Upper lobe of right lung (tissue), 1 donor: ENCODE measurements at regions not wholly inside any gene's neighbourhood (a gene's known extent, or its start where the extent isn't known, plus 50 kb on each side); places are given as distances from the start of the nearest gene placed in this dataset.

Source experiments
- ATAC-seq: fragments of 200-7000 bp; cut with Tn5 transposase; one replicate; pipeline ENCODE4 v1.9.1; 2020; ENCODE audit warnings: mild to moderate bottlenecking, moderate library complexity
- DNase-seq: peaks from one replicate; pipeline ENCODE4 v3.0.0-alpha.2; 2020
- H3K27ac ChIP-seq: fragments of 200-600 bp; one replicate; pipeline ENCODE4 v1.8.0; 2022
- H3K27me3 ChIP-seq: fragments of 200-600 bp; one replicate; pipeline ENCODE4 v1.8.0; 2022; ENCODE audit warnings: mild to moderate bottlenecking
- H3K36me3 ChIP-seq: fragments of 200-600 bp; one replicate; pipeline ENCODE4 v1.8.0; 2022
- H3K4me1 ChIP-seq: fragments of 200-600 bp; one replicate; pipeline ENCODE4 v1.8.0; 2022
- H3K4me3 ChIP-seq: fragments of 200-600 bp; one replicate; pipeline ENCODE4 v1.8.0; 2022; ENCODE audit warnings: mild to moderate bottlenecking
- H3K9me3 ChIP-seq: fragments of 200-600 bp; one replicate; pipeline ENCODE4 v1.8.0; 2022
- CTCF ChIP-seq: fragments of 200-600 bp; IDR thresholded peaks from one replicate; pipeline ENCODE4 v1.8.0; 2022; ENCODE audit warnings: antibody characterized with exemption
- intact Hi-C: fragments of 100-400 bp; cut with DNase I; formaldehyde crosslinking; loops from one replicate; pipeline ENCODE4 v1.11.0; 2022
- donor health status: DM: no; HTN: yes; CAD: no; lungs with severe emphysema.

GRCh38 chr2:126831234-126832005 lies 67.3 kb upstream of the TEX51 start:
- Histone ChIP-seq H3K4me1 (no peaks in the 10 kb centered on the region), H3K27ac (no peak overlapping the region), H3K9me3 (no peaks in the 10 kb centered on the region), H3K36me3 (no peaks in the 10 kb centered on the region), H3K27me3 (no peaks in the 10 kb centered on the region), H3K4me3 (no peak overlapping the region)
- no peak for DNase-seq
- no peak for TF ChIP-seq CTCF
- intact Hi-C loops: no loop called here
- ATAC-seq: no peak

GRCh38 chr2:126832014-126832413 lies 66.7 kb upstream of the TEX51 start:
- DNase-seq: no peak
- Histone ChIP-seq H3K9me3 (no peaks in the 10 kb centered on the region), H3K4me1 (no peaks in the 10 kb centered on the region), H3K27ac (no peak overlapping the region), H3K36me3 (no peaks in the 10 kb centered on the region), H3K4me3 (no peak overlapping the region), H3K27me3 (no peaks in the 10 kb centered on the region)
- no peak for TF ChIP-seq CTCF
- no peak for ATAC-seq
- intact Hi-C loops: no loop called here

GRCh38 chr2:126832757-126833156 lies 65.9 kb upstream of the TEX51 start:
- Histone ChIP-seq H3K36me3 (no peaks in the 10 kb centered on the region), H3K4me1 (no peaks in the 10 kb centered on the region), H3K27ac (no peak overlapping the region), H3K4me3 (no peak overlapping the region), H3K9me3 (no peaks in the 10 kb centered on the region), H3K27me3 (no peaks in the 10 kb centered on the region)
- DNase-seq (no peak), ATAC-seq (no peak)
- TF ChIP-seq CTCF: no peak
- intact Hi-C loops: no loop called here

GRCh38 chr2:126834006-126834659 lies 64.6 kb upstream of the TEX51 start:
- intact Hi-C loops: no loop called here
- no peaks in the 10 kb centered on the region for H3K4me1 ChIP-seq
- TF ChIP-seq CTCF: no peak
- no peak overlapping the region for H3K27ac ChIP-seq
- H3K36me3 ChIP-seq: no peaks in the 10 kb centered on the region
- no peak for ATAC-seq
- H3K27me3 ChIP-seq: no peaks in the 10 kb centered on the region
- no peak for DNase-seq
- H3K9me3 ChIP-seq: no peaks in the 10 kb centered on the region
- no peak overlapping the region for H3K4me3 ChIP-seq

GRCh38 chr2:126835261-126835660 lies 63.4 kb upstream of the TEX51 start:
- no peaks in the 10 kb centered on the region for H3K9me3 ChIP-seq
- no peaks in the 10 kb centered on the region for H3K27me3 ChIP-seq
- DNase-seq (no peak), ATAC-seq (no peak)
- no peaks in the 10 kb centered on the region for H3K36me3 ChIP-seq
- no peak overlapping the region for H3K4me3 ChIP-seq
- H3K4me1 ChIP-seq: no peaks in the 10 kb centered on the region
- no peak for TF ChIP-seq CTCF
- no peak overlapping the region for H3K27ac ChIP-seq
- intact Hi-C loops: no loop called here
